Right lobe of liver (tissue), 6 donors: ENCODE measurements at regions not wholly inside any gene's neighbourhood (a gene's known extent, or its start where the extent isn't known, plus 50 kb on each side); places are given as distances from the start of the nearest gene placed in this dataset.

ENCODE experiments used
- ATAC-seq, 4 donors: fragments of 200-7000 bp; cut with Tn5 transposase; one replicate each; pipeline ENCODE4 v1.9.1; 2020; ENCODE audit warnings: mild to moderate bottlenecking in 4 of 4, moderate library complexity in 4 of 4
- DNase-seq, 3 donors: peaks; one replicate each; pipeline ENCODE4 v3.0.0-alpha.2; 2020
- H3K27ac ChIP-seq, 3 donors: fragments of 200-600 bp; one replicate each; pipeline ENCODE4 v1.8.0; 2022
- H3K27me3 ChIP-seq, 2 donors: fragments of 200-600 bp; one replicate each; pipeline ENCODE4 v1.8.0; 2022
- H3K36me3 ChIP-seq, 4 donors: fragments of 200-600 bp; sonication (generic) in 1 of 4; one replicate each; pipeline versions ENCODE4 v1.5.1 to v1.8.0; 2017 to 2022; ENCODE audit warnings: control low read depth in 1 of 4
- H3K4me1 ChIP-seq, 4 donors: fragments of 200-600 bp; sonication (generic) in 1 of 4; one replicate each; pipeline versions ENCODE4 v1.5.1 to v1.8.0; 2017 to 2022; ENCODE audit warnings: control low read depth in 1 of 4
- H3K4me3 ChIP-seq, 3 donors: fragments of 200-600 bp; one replicate each; pipeline ENCODE4 v1.8.0; 2022
- H3K9me3 ChIP-seq, 4 donors: fragments of 200-600 bp; sonication (generic) in 1 of 4; one replicate each; pipeline versions ENCODE4 v1.5.1 to v1.8.0; 2017 to 2022; ENCODE audit warnings: control low read depth in 1 of 4
- CTCF ChIP-seq, 4 donors: fragments of 200-600 bp in 3 of 4; fragments of 450-650 bp in 1 of 4; IDR thresholded peaks; one replicate each; pipeline versions ENCODE4 v1.5.1 to v1.8.0; 2016 to 2022; ENCODE audit warnings: antibody characterized with exemption in 4 of 4, mild to moderate bottlenecking in 2 of 4
- POLR2A ChIP-seq: fragments of 450-650 bp; IDR thresholded peaks from one replicate; pipeline ENCODE4 v1.6.1; 2017; ENCODE audit warnings: antibody characterized with exemption, mild to moderate bottlenecking
- WGBS: methylation state at CpG from one replicate; pipeline ENCODE4 v1.1.6; 2018; ENCODE audit warnings: low coverage, low lambda C conversion rate; ENCODE audit not compliant: insufficient coverage; ENCODE audit errors: missing lambda C conversion rate; 5-methylcytosine and 5-hydroxymethylcytosine counted together
- intact Hi-C, 2 donors: fragments of 100-400 bp; cut with DNase I; formaldehyde crosslinking; loops; one replicate each; pipeline versions ENCODE4 v1.11.2 to v1.14.1; 2022
- donor health status: DM: no; HTN: yes; CAD: no.
- donor health status: DM: no; HTN: no; CAD: no.
- donor health status: DM: no; HTN: no; CAD: no.
- donor health status: DM: no; HTN: yes; CAD: no.
- donor health status: DM: no; HTN: yes; CAD: no.

GRCh38 chr12:30391766-30392366, 303.8 kb downstream of the IPO8 start:
- H3K27me3 ChIP-seq = no peaks in the 10 kb centered on the region
- WGBS = 53% methylated on average over 5 of the region's 5 CpGs
- TF ChIP-seq CTCF (IDR thresholded peaks at IDR 0.05) (no peak), POLR2A (no peak)
- intact Hi-C loops = no loop called here
- H3K4me3 ChIP-seq = no peak overlapping the region
- H3K9me3 ChIP-seq = no peaks in the 10 kb centered on the region
- DNase-seq (no peak), ATAC-seq (no peak)
- peak overlapping the region in 1 of 3 donors; percentile 42 for H3K27ac ChIP-seq
- no peaks in the 10 kb centered on the region for H3K36me3 ChIP-seq
- peaks cover 0 to 28% (median 3%) of the 10 kb centered on the region in 4 donors for H3K4me1 ChIP-seq

DNA sequence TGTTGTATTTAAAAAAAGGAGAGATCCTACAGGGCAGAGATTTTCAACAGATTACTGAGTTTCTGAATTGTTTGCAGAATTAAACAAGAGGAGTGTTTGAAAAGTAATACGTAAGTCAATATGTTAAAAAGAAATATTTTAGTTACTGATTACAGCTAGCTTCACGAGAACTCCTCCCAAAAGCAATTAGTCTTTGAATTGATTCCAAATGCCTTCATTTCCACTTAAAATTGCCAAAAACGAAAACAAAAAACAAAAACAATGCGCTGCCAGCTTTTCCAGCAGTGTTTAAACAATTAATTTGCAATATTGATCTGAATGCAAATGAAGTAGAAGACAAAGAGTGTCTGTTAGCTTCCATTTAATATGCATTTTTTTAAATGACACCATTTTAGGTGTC, 310.0 kb downstream of the IPO8 start:
- 38% methylated on average over 4 of the region's 4 CpGs for WGBS
- Histone ChIP-seq H3K36me3 (no peaks in the 10 kb centered on the region), H3K27me3 (no peaks in the 10 kb centered on the region), H3K4me1 (peaks cover 0 to 18% (median 3%) of the 10 kb centered on the region in 4 donors), H3K4me3 (peak overlapping the region in 1 of 3 donors; percentile 28), H3K27ac (no peak overlapping the region), H3K9me3 (no peaks in the 10 kb centered on the region)
- DNase-seq (no peak), ATAC-seq (no peak)
- intact Hi-C loops = no loop called here
- no peak for TF ChIP-seq POLR2A
- no peak for TF ChIP-seq CTCF (IDR thresholded peaks at IDR 0.05)

- DNase-seq (no peak), ATAC-seq (no peak)
- no peak overlapping the region for H3K27ac ChIP-seq
- TF ChIP-seq CTCF (IDR thresholded peaks at IDR 0.05) = no peak
- TF ChIP-seq POLR2A = no peak
- intact Hi-C loops = no loop called here
- no peak overlapping the region for H3K4me3 ChIP-seq
- no peaks in the 10 kb centered on the region for H3K27me3 ChIP-seq
- 93% methylated on average over 1 of the region's 1 CpG for WGBS
- H3K4me1 ChIP-seq = peaks cover 0 to 14% (median 3%) of the 10 kb centered on the region in 4 donors
- no peaks in the 10 kb centered on the region for H3K36me3 ChIP-seq
- no peaks in the 10 kb centered on the region for H3K9me3 ChIP-seq
These were observed 310.7 kb downstream of the IPO8 start for GRCh38 chr12:30384976-30385375.

- 100% methylated on average over 1 of the region's 1 CpG for WGBS
- ATAC-seq (no peak), DNase-seq (no peak)
- no peaks in the 10 kb centered on the region for H3K27me3 ChIP-seq
- H3K27ac ChIP-seq = no peak overlapping the region
- TF ChIP-seq POLR2A (no peak), CTCF (IDR thresholded peaks at IDR 0.05) (no peak)
- intact Hi-C loops = no loop called here
- H3K36me3 ChIP-seq = no peaks in the 10 kb centered on the region
- no peak overlapping the region for H3K4me3 ChIP-seq
- H3K9me3 ChIP-seq = no peaks in the 10 kb centered on the region
- H3K4me1 ChIP-seq = no peaks in the 10 kb centered on the region
These were observed 317.4 kb downstream of the IPO8 start for GRCh38 chr12:30378307-30378706.

DNA sequence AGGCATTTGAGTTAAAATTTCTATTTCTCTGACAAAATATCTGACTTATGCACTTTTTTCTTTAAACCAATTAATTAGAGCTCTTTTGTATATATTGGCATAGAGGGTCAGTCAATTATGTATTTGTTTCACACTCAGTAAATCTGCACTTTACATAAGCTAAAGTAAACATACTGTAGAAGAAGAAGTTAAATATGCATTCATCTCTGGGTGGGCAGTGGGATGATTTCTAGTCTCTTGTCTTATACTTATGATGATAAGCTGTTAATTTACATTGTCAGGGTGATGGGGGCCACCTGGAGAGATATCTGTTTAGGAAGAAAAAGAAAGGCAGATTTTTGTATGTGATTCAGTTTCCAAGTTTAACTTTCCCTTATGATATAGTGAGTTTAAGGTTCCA, 330.8 kb downstream of the IPO8 start:
- ATAC-seq (no peak), DNase-seq (no peak)
- TF ChIP-seq POLR2A = no peak
- TF ChIP-seq CTCF (IDR thresholded peaks at IDR 0.05) = no peak
- Histone ChIP-seq H3K36me3 (no peaks in the 10 kb centered on the region), H3K9me3 (no peaks in the 10 kb centered on the region), H3K4me3 (no peak overlapping the region), H3K4me1 (no peaks in the 10 kb centered on the region), H3K27ac (no peak overlapping the region), H3K27me3 (no peaks in the 10 kb centered on the region)
- intact Hi-C loops = no loop called here
